Bronchial epithelial cell (primary cell): ENCODE measurements at regions not wholly inside any gene's neighbourhood (a gene's known extent, or its start where the extent isn't known, plus 50 kb on each side); places are given as distances from the start of the nearest gene placed in this dataset.

ENCODE experiments used
- DNase-seq: peaks from one replicate; pipeline ENCODE4 v3.0.0-alpha.2; 2010; ENCODE audit warnings: low read depth
- FAIRE-seq: peaks from 2 replicates; lab custom pipeline; 2011; peaks lifted over from hg19 to GRCh38; lab: Jason Lieb, UNC
- H3K27me3 ChIP-seq: 2 replicates; pipeline ENCODE4 v1.5.1; 2011; ENCODE audit warnings: low read length; ENCODE audit not compliant: control insufficient read depth, insufficient read depth
- H3K36me3 ChIP-seq: 2 replicates; pipeline ENCODE4 v1.5.1; 2011; ENCODE audit warnings: low read length; ENCODE audit not compliant: control insufficient read depth, insufficient read depth
- H3K4me3 ChIP-seq: 2 replicates; pipeline ENCODE4 v1.5.1; 2011; ENCODE audit warnings: mild to moderate bottlenecking, low read depth, low read length, control low read depth
- TF ChIP-seq, protein P1 (sequence below): IDR thresholded peaks from 2 replicates; pipeline ENCODE4 v1.5.1; 2011; ENCODE audit warnings: mild to moderate bottlenecking, moderate library complexity, low read length, control low read depth, inconsistent platforms; ENCODE audit not compliant: insufficient read depth, severe bottlenecking

DNA sequence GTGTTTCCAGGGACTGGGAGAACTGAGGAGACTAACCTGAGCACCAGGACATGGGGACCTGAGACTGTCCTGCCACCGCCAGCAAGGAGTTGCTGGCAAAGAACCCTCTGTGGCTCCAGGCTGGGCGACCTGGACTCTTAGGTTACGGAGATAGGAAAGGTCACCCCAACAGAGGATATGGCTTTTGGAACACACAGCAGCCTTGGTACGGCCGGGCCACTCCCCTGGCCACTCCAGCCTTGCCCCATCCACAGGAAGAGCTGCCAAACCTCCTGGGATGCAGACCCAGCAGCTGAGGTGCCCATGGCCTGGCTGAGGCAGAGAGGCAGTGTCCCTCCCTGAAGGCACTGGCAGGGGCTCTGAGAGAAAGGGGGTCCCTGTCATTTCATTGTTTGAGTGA lies 137.8 kb downstream of the OAT start:
- Histone ChIP-seq H3K27me3 (no peaks in the 10 kb centered on the region), H3K36me3 (no peaks in the 10 kb centered on the region), H3K4me3 (no peak overlapping the region)
- DNase-seq (no peak), FAIRE-seq (no peak)
- TF ChIP-seq, protein P1, sequence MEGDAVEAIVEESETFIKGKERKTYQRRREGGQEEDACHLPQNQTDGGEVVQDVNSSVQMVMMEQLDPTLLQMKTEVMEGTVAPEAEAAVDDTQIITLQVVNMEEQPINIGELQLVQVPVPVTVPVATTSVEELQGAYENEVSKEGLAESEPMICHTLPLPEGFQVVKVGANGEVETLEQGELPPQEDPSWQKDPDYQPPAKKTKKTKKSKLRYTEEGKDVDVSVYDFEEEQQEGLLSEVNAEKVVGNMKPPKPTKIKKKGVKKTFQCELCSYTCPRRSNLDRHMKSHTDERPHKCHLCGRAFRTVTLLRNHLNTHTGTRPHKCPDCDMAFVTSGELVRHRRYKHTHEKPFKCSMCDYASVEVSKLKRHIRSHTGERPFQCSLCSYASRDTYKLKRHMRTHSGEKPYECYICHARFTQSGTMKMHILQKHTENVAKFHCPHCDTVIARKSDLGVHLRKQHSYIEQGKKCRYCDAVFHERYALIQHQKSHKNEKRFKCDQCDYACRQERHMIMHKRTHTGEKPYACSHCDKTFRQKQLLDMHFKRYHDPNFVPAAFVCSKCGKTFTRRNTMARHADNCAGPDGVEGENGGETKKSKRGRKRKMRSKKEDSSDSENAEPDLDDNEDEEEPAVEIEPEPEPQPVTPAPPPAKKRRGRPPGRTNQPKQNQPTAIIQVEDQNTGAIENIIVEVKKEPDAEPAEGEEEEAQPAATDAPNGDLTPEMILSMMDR, result no peak

DNA sequence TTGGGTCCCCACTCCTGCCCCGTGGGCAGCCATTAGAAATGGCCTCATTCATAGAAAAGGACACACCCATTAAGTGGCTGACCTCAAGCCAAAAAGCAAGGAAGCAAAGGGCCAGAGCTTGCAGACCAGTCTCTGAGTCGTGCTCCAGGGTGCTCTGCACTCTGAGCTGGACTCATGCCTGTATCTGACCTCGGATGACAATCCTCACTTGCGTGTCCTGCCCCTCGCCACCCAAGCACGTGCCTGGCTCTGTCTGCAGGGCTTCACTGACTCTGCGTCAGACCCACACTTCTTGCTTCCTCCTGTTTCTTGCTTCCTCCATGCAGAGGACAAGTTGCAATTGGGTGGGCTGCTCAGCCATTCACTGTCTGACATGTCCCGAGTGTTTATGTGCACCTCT lies 138.8 kb downstream of the OAT start:
- TF ChIP-seq, protein P1, result no peak
- Histone ChIP-seq H3K36me3 (no peaks in the 10 kb centered on the region), H3K4me3 (no peak overlapping the region), H3K27me3 (no peaks in the 10 kb centered on the region)
- FAIRE-seq (no peak), DNase-seq (no peak)

DNA sequence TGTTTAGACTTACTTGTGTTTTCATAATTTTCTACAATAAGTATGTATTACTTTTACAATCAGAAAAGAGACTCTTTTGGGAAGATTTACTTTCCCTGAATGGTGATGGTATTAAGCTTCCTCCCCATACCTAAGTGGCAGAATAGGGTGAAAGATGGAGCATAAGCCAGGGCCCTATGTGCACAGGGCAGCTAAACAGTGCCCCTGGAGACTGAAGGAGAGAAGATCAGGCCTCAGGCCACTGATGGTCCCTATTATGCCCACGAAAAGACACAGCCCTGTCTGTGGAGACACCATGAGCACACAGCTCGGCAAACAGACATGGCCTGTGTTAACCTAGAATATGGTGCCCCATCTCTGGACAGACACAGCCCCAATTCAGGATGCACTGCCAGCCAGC lies 139.4 kb downstream of the OAT start:
- Histone ChIP-seq H3K4me3 (no peak overlapping the region), H3K27me3 (no peaks in the 10 kb centered on the region), H3K36me3 (no peaks in the 10 kb centered on the region)
- TF ChIP-seq, protein P1, result no peak
- FAIRE-seq (no peak), DNase-seq (no peak)

DNA sequence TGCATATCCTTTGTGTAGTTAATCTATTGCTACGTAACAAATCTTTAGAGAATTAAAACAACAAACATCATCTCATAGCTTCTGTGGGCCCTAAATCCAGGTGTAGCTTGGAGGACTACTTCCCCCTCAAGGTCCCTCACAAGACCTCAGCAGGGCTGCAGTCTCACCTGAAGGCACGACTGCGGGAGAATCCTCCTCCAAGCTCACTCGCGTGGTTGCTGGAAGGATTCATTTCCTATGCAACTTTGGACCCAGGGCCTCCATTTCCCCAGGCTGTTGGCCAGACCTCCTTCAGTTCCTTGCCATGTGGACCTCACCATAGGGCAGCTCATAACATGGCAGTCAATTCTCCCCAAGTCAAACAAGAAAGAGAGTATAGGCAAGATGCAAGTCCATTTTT lies 140.4 kb downstream of the OAT start:
- H3K36me3 ChIP-seq, result no peaks in the 10 kb centered on the region
- H3K4me3 ChIP-seq, result no peak overlapping the region
- DNase-seq (no peak), FAIRE-seq (no peak)
- TF ChIP-seq, protein P1, result no peak
- H3K27me3 ChIP-seq, result no peaks in the 10 kb centered on the region

DNA sequence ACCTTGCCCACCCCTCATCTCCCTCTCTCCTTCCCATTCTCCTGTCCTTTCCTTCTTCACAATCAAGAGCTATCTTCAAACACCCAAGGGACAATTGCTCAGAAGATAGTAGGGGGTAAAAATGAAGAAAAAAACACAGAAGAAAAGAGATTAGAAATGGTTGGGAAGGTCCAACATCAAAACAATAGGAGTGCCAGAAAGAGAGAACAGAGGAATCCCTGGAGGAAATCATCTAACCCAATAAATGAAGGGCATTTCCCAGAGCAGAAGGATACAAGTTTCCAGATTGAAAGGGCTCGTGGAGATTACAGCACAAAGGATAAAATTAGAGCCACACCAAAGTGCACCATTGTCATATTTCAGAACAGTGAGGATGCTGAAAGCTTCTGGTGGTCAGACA lies 145.6 kb downstream of the OAT start:
- H3K36me3 ChIP-seq, result no peaks in the 10 kb centered on the region
- no peak for DNase-seq
- no peak overlapping the region for H3K4me3 ChIP-seq
- no peak for FAIRE-seq
- TF ChIP-seq, protein P1, result no peak
- H3K27me3 ChIP-seq, result no peaks in the 10 kb centered on the region

DNA sequence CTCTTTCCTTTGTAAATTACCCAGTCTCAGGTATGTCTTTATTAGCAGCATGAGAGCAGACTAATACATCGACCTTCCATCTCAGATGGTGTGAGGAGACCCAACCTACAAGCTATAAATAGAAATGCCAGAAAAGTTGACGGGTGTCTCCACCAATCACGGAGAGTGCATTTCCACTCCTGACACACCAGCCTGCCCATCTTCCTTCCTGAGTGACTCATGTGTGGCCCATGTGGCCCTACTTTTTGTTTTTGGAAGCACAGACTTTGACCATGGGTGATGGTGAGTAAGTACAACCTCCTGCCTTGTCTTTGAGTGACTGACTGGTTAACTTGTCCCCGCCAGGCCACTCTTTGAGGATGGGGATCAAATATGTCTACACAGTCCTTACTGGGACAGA lies 147.0 kb downstream of the OAT start:
- TF ChIP-seq, protein P1, result no peak
- no peak overlapping the region for H3K4me3 ChIP-seq
- no peak for FAIRE-seq
- H3K36me3 ChIP-seq, result no peaks in the 10 kb centered on the region
- DNase-seq, result no peak
- no peaks in the 10 kb centered on the region for H3K27me3 ChIP-seq
